Body of pancreas (tissue), 4 donors: ENCODE measurements at regions not wholly inside any gene's neighbourhood (a gene's known extent, or its start where the extent isn't known, plus 50 kb on each side); places are given as distances from the start of the nearest gene placed in this dataset.

Source experiments
- CTCF ChIP-seq, 7 experiments: fragments of 450-650 bp in 4 of 7; fragments of 200-600 bp in 3 of 7; sonication (generic) in 3 of 7; IDR thresholded peaks; one replicate each; pipeline ENCODE4 v1.5.1; 2016 to 2019; ENCODE audit warnings: antibody characterized with exemption in 7 of 7
- POLR2A ChIP-seq, 3 donors: fragments of 450-650 bp; IDR thresholded peaks; one replicate each; pipeline ENCODE4 v1.6.1; 2016; ENCODE audit warnings: antibody characterized with exemption in 3 of 3, mild to moderate bottlenecking in 2 of 3

- TF ChIP-seq CTCF (IDR thresholded peaks at IDR 0.05) (no peak), POLR2A (IDR thresholded peaks at IDR 0.05) (no peak)
These were observed 265.5 kb upstream of the CD180 start for GRCh38 chr5:67462147-67462546.
